H1 (cell line): ENCODE measurements at regions not wholly inside any gene's neighbourhood (a gene's known extent, or its start where the extent isn't known, plus 50 kb on each side); places are given as distances from the start of the nearest gene placed in this dataset.

ENCODE experiments used
- CTCF ChIA-PET: fragments of 300-600 bp; sonication (Branson Sonifier 250); formaldehyde crosslinking; loops from one replicate; lab custom pipeline; 2021; ENCODE audit not compliant: partially characterized antibody; lab: Charles Lee
- POLR2A ChIA-PET: fragments of 300-600 bp; sonication (Branson Sonifier 250); formaldehyde crosslinking; loops from one replicate; lab custom pipeline; 2021; ENCODE audit warnings: inconsistent platforms; ENCODE audit not compliant: partially characterized antibody; lab: Charles Lee
- DNase-seq, 2 experiments: peaks; one replicate each; pipeline versions ENCODE4 v3.0.0 to v3.0.0-alpha.2; 2010 to 2022; ENCODE audit warnings: low spot score in 2 of 2, low read depth in 1 of 2, mixed read lengths in 1 of 2
- FAIRE-seq: peaks from 2 replicates; lab custom pipeline; 2011; peaks lifted over from hg19 to GRCh38; lab: Jason Lieb, UNC
- H2AFZ ChIP-seq: 2 replicates; pipeline ENCODE4 v1.8.1; 2012; ENCODE audit warnings: low read length, inconsistent platforms
- H2AK5ac ChIP-seq: 2 replicates; pipeline ENCODE4 v1.6.1; 2013; ENCODE audit warnings: low read depth, low read length
- H2BK120ac ChIP-seq: replicated peaks from 2 replicates; pipeline ENCODE3; 2013; ENCODE audit warnings: low read depth, low read length, inconsistent platforms
- H2BK12ac ChIP-seq: 2 replicates; pipeline ENCODE4 v1.6.1; 2013; ENCODE audit warnings: low read depth, low read length
- H2BK15ac ChIP-seq: 2 replicates; pipeline ENCODE4 v1.6.1; 2013; ENCODE audit warnings: low read length
- H2BK20ac ChIP-seq: 2 replicates; pipeline ENCODE4 v1.6.1; 2013; ENCODE audit warnings: low read length
- H2BK5ac ChIP-seq: 2 replicates; pipeline ENCODE4 v1.6.1; 2013; ENCODE audit warnings: low read depth, low read length
- H3K14ac ChIP-seq: 2 replicates; pipeline ENCODE4 v1.6.1; 2013; ENCODE audit warnings: inconsistent platforms; ENCODE audit not compliant: insufficient read length
- H3K18ac ChIP-seq: 2 replicates; pipeline ENCODE4 v1.6.1; 2013; ENCODE audit warnings: low read length; ENCODE audit errors: extremely low read depth
- H3K23ac ChIP-seq: 2 replicates; pipeline ENCODE4 v1.6.1; 2013; ENCODE audit warnings: inconsistent platforms; ENCODE audit not compliant: insufficient read length
- H3K23me2 ChIP-seq: 2 replicates; pipeline ENCODE4 v1.6.1; 2013; ENCODE audit warnings: low read depth, low read length
- H3K27ac ChIP-seq: 2 replicates; pipeline ENCODE4 v1.6.1; 2011; ENCODE audit warnings: low read depth, low read length, inconsistent platforms
- H3K27me3 ChIP-seq, 4 experiments: replicated peaks in 1 of 4; 1 replicate in 1 of 4; 2 replicates in 3 of 4; pipeline versions ENCODE4 v1.6.1 to v1.8.1; 2011 to 2013; ENCODE audit warnings: low read length in 3 of 4, mild to moderate bottlenecking in 3 of 4, inconsistent platforms in 2 of 4, mixed read lengths in 2 of 4, moderate library complexity in 1 of 4; ENCODE audit not compliant: control insufficient read depth in 3 of 4, insufficient read depth in 3 of 4; ENCODE audit errors: extremely low read depth in 1 of 4
- H3K36me3 ChIP-seq, 4 experiments: 2 replicates each; pipeline versions ENCODE4 v1.6.1 to v1.8.1; 2011 to 2013; ENCODE audit warnings: mild to moderate bottlenecking in 4 of 4, low read length in 3 of 4, moderate library complexity in 2 of 4, control low read depth in 1 of 4, inconsistent platforms in 1 of 4; ENCODE audit not compliant: insufficient read depth in 4 of 4, control insufficient read depth in 2 of 4
- H3K4ac ChIP-seq: replicated peaks from 2 replicates; pipeline ENCODE3; 2013; ENCODE audit warnings: low read length, low read depth, mixed read lengths, inconsistent platforms; ENCODE audit not compliant: insufficient read length
- H3K4me1 ChIP-seq, 4 experiments: replicated peaks in 1 of 4; 1 replicate in 1 of 4; 2 replicates in 3 of 4; pipeline versions ENCODE4 v1.6.1 to v1.8.1; 2011 to 2013; ENCODE audit warnings: low read length in 3 of 4, inconsistent platforms in 2 of 4, mixed read lengths in 1 of 4; ENCODE audit not compliant: insufficient read depth in 4 of 4, control insufficient read depth in 3 of 4
- H3K4me2 ChIP-seq, 2 experiments: 2 replicates each; pipeline versions ENCODE4 v1.6.1 to v1.8.1; 2011 to 2013; ENCODE audit warnings: low read depth in 2 of 2, low read length in 2 of 2, control low read depth in 1 of 2, inconsistent platforms in 1 of 2, mild to moderate bottlenecking in 1 of 2; ENCODE audit not compliant: insufficient read depth in 1 of 2
- H3K4me3 ChIP-seq, 4 experiments: fragments of 200-600, 300-600 bp in 1 of 4; sonication (generic), shearing (Covaris generic), sonication (Bioruptor Twin) in 1 of 4; 2 replicates each; pipeline versions ENCODE4 v1.5.1 to v1.8.1; 2011 to 2016; ENCODE audit warnings: low read length in 4 of 4, low read depth in 3 of 4, control low read depth in 2 of 4, inconsistent platforms in 2 of 4, mild to moderate bottlenecking in 2 of 4, mixed read lengths in 1 of 4, moderate library complexity in 1 of 4; ENCODE audit not compliant: insufficient read depth in 2 of 4; ENCODE audit errors: extremely low read depth in 1 of 4
- H3K56ac ChIP-seq: replicated peaks from 2 replicates; pipeline ENCODE3; 2013; ENCODE audit warnings: low read depth, mild to moderate bottlenecking, mixed read lengths, low read length, inconsistent platforms; ENCODE audit not compliant: insufficient read length
- H3K79me1 ChIP-seq: 2 replicates; pipeline ENCODE4 v1.6.1; 2013; ENCODE audit warnings: low read depth, low read length, control low read depth
- H3K79me2 ChIP-seq, 2 experiments: 2 replicates each; pipeline versions ENCODE4 v1.6.1 to v1.8.1; 2012 to 2013; ENCODE audit warnings: low read length in 2 of 2, mild to moderate bottlenecking in 2 of 2, inconsistent platforms in 1 of 2; ENCODE audit not compliant: insufficient read depth in 2 of 2, control insufficient read depth in 1 of 2
- H3K9ac ChIP-seq, 4 experiments: replicated peaks in 1 of 4; 1 replicate in 1 of 4; 2 replicates in 3 of 4; pipeline versions ENCODE4 v1.6.1 to v1.8.1; 2011 to 2013; ENCODE audit warnings: low read depth in 3 of 4, low read length in 3 of 4, control low read depth in 2 of 4, mild to moderate bottlenecking in 2 of 4, moderate library complexity in 2 of 4, inconsistent platforms in 1 of 4; ENCODE audit errors: extremely low read depth in 1 of 4
- H3K9me3 ChIP-seq, 2 experiments: 2 replicates each; pipeline versions ENCODE4 v1.6.1 to v1.8.1; 2012 to 2013; ENCODE audit warnings: mild to moderate bottlenecking in 2 of 2, moderate library complexity in 2 of 2, control low read depth in 1 of 2, inconsistent platforms in 1 of 2, low read depth in 1 of 2, low read length in 1 of 2, mixed read lengths in 1 of 2; ENCODE audit not compliant: insufficient read depth in 2 of 2
- H4K20me1 ChIP-seq, 2 experiments: replicated peaks in 1 of 2; 2 replicates each; pipeline versions ENCODE3 to v1.8.1; 2011 to 2013; ENCODE audit warnings: inconsistent platforms in 2 of 2, low read length in 2 of 2, mild to moderate bottlenecking in 1 of 2; ENCODE audit not compliant: insufficient read depth in 2 of 2, control insufficient read depth in 1 of 2
- H4K5ac ChIP-seq: 2 replicates; pipeline ENCODE4 v1.6.1; 2013; ENCODE audit warnings: low read length, low read depth, mixed read lengths, inconsistent platforms; ENCODE audit not compliant: insufficient read length
- H4K8ac ChIP-seq: 2 replicates; pipeline ENCODE4 v1.8.0; 2013; ENCODE audit warnings: mild to moderate bottlenecking, moderate library complexity, low read length, inconsistent platforms; ENCODE audit not compliant: insufficient read depth; ENCODE audit errors: extremely low read depth
- H4K91ac ChIP-seq: replicated peaks from 2 replicates; pipeline ENCODE3; 2013; ENCODE audit warnings: low read length, mixed read lengths, inconsistent platforms; ENCODE audit not compliant: insufficient read length
- BRCA1 ChIP-seq: IDR thresholded peaks from 2 replicates; pipeline ENCODE4 v1.6.1; 2012; ENCODE audit warnings: low read depth, low read length, improper control_type of control experiment
- EP300 ChIP-seq, 2 experiments: IDR thresholded peaks; 1 replicate in 1 of 2; 2 replicates in 1 of 2; pipeline ENCODE4 v1.6.1; 2011 to 2012; ENCODE audit warnings: low read depth in 2 of 2, low read length in 2 of 2, mild to moderate bottlenecking in 2 of 2, borderline replicate concordance in 1 of 2, inconsistent platforms in 1 of 2, moderate library complexity in 1 of 2
- GTF2F1 ChIP-seq: IDR thresholded peaks from 2 replicates; pipeline ENCODE4 v1.6.1; 2012; ENCODE audit warnings: low read depth, low read length, improper control_type of control experiment, borderline replicate concordance
- JUND ChIP-seq: IDR thresholded peaks from 2 replicates; pipeline ENCODE4 v1.6.1; 2011; ENCODE audit warnings: mild to moderate bottlenecking, improper control_type of control experiment, low read length
- KDM1A ChIP-seq: fragments of 200-600, 300-600 bp; sonication (generic); IDR thresholded peaks from 2 replicates; pipeline ENCODE4 v1.7.1; 2016; ENCODE audit warnings: mild to moderate bottlenecking, low read length, borderline replicate concordance
- MAFK ChIP-seq: IDR thresholded peaks from 2 replicates; pipeline ENCODE4 v1.6.1; 2012; ENCODE audit warnings: low read depth, mild to moderate bottlenecking, improper control_type of control experiment, low read length
- NRF1 ChIP-seq: IDR thresholded peaks from 2 replicates; pipeline ENCODE4 v1.6.1; 2011; ENCODE audit warnings: mild to moderate bottlenecking, low read depth, low read length, improper control_type of control experiment
- POLR2A ChIP-seq, 2 experiments: IDR thresholded peaks; 1 replicate in 1 of 2; 2 replicates in 1 of 2; pipeline ENCODE4 v1.6.1; 2011; ENCODE audit warnings: low read depth in 2 of 2, low read length in 2 of 2, mild to moderate bottlenecking in 2 of 2; ENCODE audit errors: control extremely low read depth in 1 of 2
- RAD21 ChIP-seq, 2 experiments: IDR thresholded peaks in 1 of 2; conservative IDR thresholded peaks in 1 of 2; 2 replicates each; pipeline ENCODE4 v1.6.1; 2011; ENCODE audit warnings: low read depth in 2 of 2, low read length in 2 of 2, improper control_type of control experiment in 1 of 2, inconsistent platforms in 1 of 2, mild to moderate bottlenecking in 1 of 2, moderate library complexity in 1 of 2
- SAP30 ChIP-seq: fragments of 300-600 bp; sonication (generic); IDR thresholded peaks from 2 replicates; pipeline ENCODE4 v1.7.1; 2012; ENCODE audit warnings: low read length, moderate library complexity, mild to moderate bottlenecking, inconsistent platforms; ENCODE audit not compliant: insufficient read depth, insufficient replicate concordance
- SP2 ChIP-seq: IDR thresholded peaks from 2 replicates; pipeline ENCODE4 v1.6.1; 2012; ENCODE audit warnings: mild to moderate bottlenecking, low read length, inconsistent platforms
- TEAD4 ChIP-seq: IDR thresholded peaks from 2 replicates; pipeline ENCODE4 v1.6.1; 2012; ENCODE audit warnings: low read depth, low read length, inconsistent platforms, mixed read lengths
- WGBS, 2 experiments: shearing (Covaris generic) in 1 of 2; methylation state at CpG; one replicate each; pipeline versions ENCODE4 v1.1.6 to v1.1.7; 2013 to 2015; ENCODE audit warnings: low lambda C conversion rate in 2 of 2, mixed read lengths in 2 of 2, inconsistent platforms in 1 of 2, low coverage in 1 of 2, missing lambda C conversion rate in 1 of 2; ENCODE audit not compliant: insufficient replicate concordance in 2 of 2, insufficient coverage in 1 of 2, insufficient read length in 1 of 2; ENCODE audit errors: extremely low coverage in 1 of 2, missing lambda C conversion rate in 1 of 2; 5-methylcytosine and 5-hydroxymethylcytosine counted together
- TF ChIP-seq, protein P1 (sequence below): IDR thresholded peaks from 2 replicates; pipeline ENCODE4 v1.6.1; 2012; ENCODE audit warnings: low read length, inconsistent platforms

DNA sequence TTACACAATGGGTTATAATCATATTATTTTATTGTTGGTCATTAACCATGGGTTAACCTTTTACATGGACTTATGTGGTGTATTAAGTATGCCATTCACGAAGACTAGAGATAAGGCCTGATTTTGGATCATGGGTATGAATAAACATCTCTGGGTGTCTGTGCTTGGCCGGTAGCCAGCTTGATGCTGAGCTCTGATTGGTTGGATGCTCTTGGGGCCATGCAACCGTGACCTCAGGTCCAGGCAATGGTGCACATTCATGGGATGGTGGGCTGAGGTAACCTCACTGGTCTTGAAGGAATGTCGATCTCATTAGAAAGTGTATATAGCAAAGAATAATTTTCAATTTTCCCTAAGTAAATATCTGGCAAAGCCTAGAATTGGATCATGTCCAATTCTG, 158.2 kb upstream of the IL12B start:
- Histone ChIP-seq H3K56ac (no peak overlapping the region), H2BK15ac (no peak overlapping the region), H2AK5ac (no peak overlapping the region), H3K23me2 (no peaks in the 10 kb centered on the region; the same call in 1 of the 2 replicates), H2BK120ac (no peak overlapping the region), H3K27me3 (no peaks in the 10 kb centered on the region), H3K4me1 (no peaks in the 10 kb centered on the region), H2BK20ac (no peak overlapping the region), H2BK12ac (no peak overlapping the region), H2BK5ac (no peak overlapping the region), H4K8ac (no peak overlapping the region), H3K9ac (no peak overlapping the region), H3K27ac (no peak overlapping the region), H3K14ac (no peak overlapping the region), H2AFZ (no peak overlapping the region), H3K4me2 (no peak overlapping the region), H3K23ac (no peak overlapping the region), H3K36me3 (no peaks in the 10 kb centered on the region), H3K4me3 (no peak overlapping the region), H3K18ac (no peak overlapping the region), H3K79me1 (no peaks in the 10 kb centered on the region), H4K20me1 (no peaks in the 10 kb centered on the region), H3K79me2 (no peaks in the 10 kb centered on the region), H4K91ac (no peak overlapping the region), H3K4ac (no peak overlapping the region), H3K9me3 (no peaks in the 10 kb centered on the region; a peak in 1 of 4 replicates), H4K5ac (no peak overlapping the region)
- FAIRE-seq, result no peak
- TF ChIP-seq GTF2F1, result no peak
- no peak for TF ChIP-seq RAD21 (IDR thresholded peaks at IDR 0.05 in 1 of 2, conservative IDR thresholded peaks at IDR 0.05 in 1 of 2; ENCODE audit: low read depth in 2 of 2, low read length in 2 of 2)
- no peak for TF ChIP-seq NRF1
- TF ChIP-seq BRCA1, result no peak
- no peak for TF ChIP-seq POLR2A (IDR thresholded peaks at IDR 0.05; ENCODE audit: control extremely low read depth in 1 of 2, low read depth in 2 of 2, low read length in 2 of 2)
- TF ChIP-seq, protein P1, sequence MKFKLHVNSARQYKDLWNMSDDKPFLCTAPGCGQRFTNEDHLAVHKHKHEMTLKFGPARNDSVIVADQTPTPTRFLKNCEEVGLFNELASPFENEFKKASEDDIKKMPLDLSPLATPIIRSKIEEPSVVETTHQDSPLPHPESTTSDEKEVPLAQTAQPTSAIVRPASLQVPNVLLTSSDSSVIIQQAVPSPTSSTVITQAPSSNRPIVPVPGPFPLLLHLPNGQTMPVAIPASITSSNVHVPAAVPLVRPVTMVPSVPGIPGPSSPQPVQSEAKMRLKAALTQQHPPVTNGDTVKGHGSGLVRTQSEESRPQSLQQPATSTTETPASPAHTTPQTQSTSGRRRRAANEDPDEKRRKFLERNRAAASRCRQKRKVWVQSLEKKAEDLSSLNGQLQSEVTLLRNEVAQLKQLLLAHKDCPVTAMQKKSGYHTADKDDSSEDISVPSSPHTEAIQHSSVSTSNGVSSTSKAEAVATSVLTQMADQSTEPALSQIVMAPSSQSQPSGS, result no peak
- no peak for TF ChIP-seq EP300 (IDR thresholded peaks at IDR 0.05; ENCODE audit: borderline replicate concordance in 1 of 2, low read depth in 2 of 2, low read length in 2 of 2)
- TF ChIP-seq SP2, result no peak
- TF ChIP-seq SAP30, result no peak
- no peak for TF ChIP-seq TEAD4
- no peak for TF ChIP-seq MAFK
- TF ChIP-seq JUND, result no peak
- no peak for TF ChIP-seq KDM1A
- ChIA-PET CTCF (interaction anchor here (0.7 to 1.4 kb wide), 2 partner anchors 10 to 27 kb away, joined by 3 to 4 read pairs; no protein-coding TSS in a partner anchor), POLR2A (no interaction called here)
- WGBS, 2 experiments, result 90% methylated on average over 4 of the region's 4 CpGs; no CpG with 5 or more reads in 1 of the 2 experiments
- no peak for DNase-seq
